ENCODE measurements at regions not wholly inside any gene's neighbourhood (a gene's known extent, or its start where the extent isn't known, plus 50 kb on each side); places are given as distances from the start of the nearest gene placed in this dataset.

- Histone ChIP-seq H3K27ac (no peak overlapping the region), H3K36me3 (no peaks in the 10 kb centered on the region), H3K27me3 (no peaks in the 10 kb centered on the region), H3K4me1 (no peaks in the 10 kb centered on the region), H3K4me3 (no peak overlapping the region), H3K9me3 (peaks cover 0 to 2% of the 10 kb centered on the region in 2 donors)
- no peak for TF ChIP-seq CTCF (IDR thresholded peaks at IDR 0.05)
- intact Hi-C loops (cut with DNase I): no loop called here
- ATAC-seq: no peak
- no peak for DNase-seq
Observed at GRCh38 chr10:59505926-59506325, 143.6 kb upstream of the FAM13C start.

GRCh38 chr10:59499460-59499859 is 137.1 kb upstream of the FAM13C start:
- H3K9me3 ChIP-seq: peaks cover 0 to 32% of the 10 kb centered on the region in 2 donors
- TF ChIP-seq CTCF (IDR thresholded peaks at IDR 0.05): no peak
- H3K4me1 ChIP-seq: no peaks in the 10 kb centered on the region
- ATAC-seq (no peak), DNase-seq (no peak)
- H3K4me3 ChIP-seq: no peak overlapping the region
- intact Hi-C loops (cut with DNase I): no loop called here
- H3K27me3 ChIP-seq: no peaks in the 10 kb centered on the region
- no peak overlapping the region for H3K27ac ChIP-seq
- no peaks in the 10 kb centered on the region for H3K36me3 ChIP-seq

GRCh38 chr10:59493017-59493416 is 130.7 kb upstream of the FAM13C start:
- ATAC-seq (no peak), DNase-seq (peak in 1 of 4 donors; percentile 25)
- H3K27me3 ChIP-seq: no peaks in the 10 kb centered on the region
- intact Hi-C loops (cut with DNase I): no loop called here
- no peaks in the 10 kb centered on the region for H3K4me1 ChIP-seq
- H3K36me3 ChIP-seq: no peaks in the 10 kb centered on the region
- H3K9me3 ChIP-seq: peaks cover 0 to 32% of the 10 kb centered on the region in 2 donors
- TF ChIP-seq CTCF (IDR thresholded peaks at IDR 0.05): no peak
- no peak overlapping the region for H3K4me3 ChIP-seq
- no peak overlapping the region for H3K27ac ChIP-seq

GRCh38 chr10:59479426-59479825 is 117.1 kb upstream of the FAM13C start:
- ATAC-seq: no peak
- no peak for DNase-seq

GRCh38 chr10:59470570-59470969 is 108.2 kb upstream of the FAM13C start:
- DNase-seq: no peak
- H3K27me3 ChIP-seq: no peaks in the 10 kb centered on the region
- no peak for ATAC-seq
- H3K9me3 ChIP-seq: peaks cover 0 to 16% of the 10 kb centered on the region in 2 donors
- no peaks in the 10 kb centered on the region for H3K4me1 ChIP-seq
- no peak overlapping the region for H3K4me3 ChIP-seq
- intact Hi-C loops (cut with DNase I): no loop called here
- H3K27ac ChIP-seq: no peak overlapping the region
- no peaks in the 10 kb centered on the region for H3K36me3 ChIP-seq
- TF ChIP-seq CTCF (IDR thresholded peaks at IDR 0.05): no peak

More at GRCh38 chr10:59479426-59479825, 117.1 kb upstream of the FAM13C start:
- no peaks in the 10 kb centered on the region for H3K27me3 ChIP-seq
- H3K9me3 ChIP-seq: no peaks in the 10 kb centered on the region
- no peak overlapping the region for H3K27ac ChIP-seq
- H3K36me3 ChIP-seq: no peaks in the 10 kb centered on the region
- intact Hi-C loops (cut with DNase I): no loop called here
- TF ChIP-seq CTCF (IDR thresholded peaks at IDR 0.05): no peak
- no peaks in the 10 kb centered on the region for H3K4me1 ChIP-seq
- H3K4me3 ChIP-seq: no peak overlapping the region
